Stimulated activated memory B cell treated with anti-CD40 and anti-IgM and Interleukin-4, amounts not matched to agents 10 μg/mL and 1 μg/mL and 100 μg/mL, for 72 hours (primary cell): ENCODE measurements at regions not wholly inside any gene's neighbourhood (a gene's known extent, or its start where the extent isn't known, plus 50 kb on each side); places are given as distances from the start of the nearest gene placed in this dataset.

Experiments
- ATAC-seq: fragments of 150-1000 bp; cut with Tn5 transposase; 2 replicates; pipeline ENCODE4 v1.10.0; 2021
- H3K27ac Mint-ChIP-seq: one replicate; pipeline ENCODE4 v1.8.0; 2022; ENCODE audit warnings: mild to moderate bottlenecking, mixed read lengths
- H3K27me3 Mint-ChIP-seq: one replicate; pipeline ENCODE4 v1.8.0; 2022; ENCODE audit warnings: mixed read lengths
- H3K36me3 Mint-ChIP-seq: one replicate; pipeline ENCODE4 v1.8.0; 2022; ENCODE audit warnings: mixed read lengths
- H3K4me1 Mint-ChIP-seq: one replicate; pipeline ENCODE4 v1.8.0; 2022; ENCODE audit warnings: mixed read lengths
- H3K4me3 Mint-ChIP-seq: one replicate; pipeline ENCODE4 v1.8.0; 2022; ENCODE audit warnings: mild to moderate bottlenecking, moderate library complexity, mixed read lengths
- H3K9me3 Mint-ChIP-seq: one replicate; pipeline ENCODE4 v1.8.0; 2022; ENCODE audit warnings: mixed read lengths

DNA sequence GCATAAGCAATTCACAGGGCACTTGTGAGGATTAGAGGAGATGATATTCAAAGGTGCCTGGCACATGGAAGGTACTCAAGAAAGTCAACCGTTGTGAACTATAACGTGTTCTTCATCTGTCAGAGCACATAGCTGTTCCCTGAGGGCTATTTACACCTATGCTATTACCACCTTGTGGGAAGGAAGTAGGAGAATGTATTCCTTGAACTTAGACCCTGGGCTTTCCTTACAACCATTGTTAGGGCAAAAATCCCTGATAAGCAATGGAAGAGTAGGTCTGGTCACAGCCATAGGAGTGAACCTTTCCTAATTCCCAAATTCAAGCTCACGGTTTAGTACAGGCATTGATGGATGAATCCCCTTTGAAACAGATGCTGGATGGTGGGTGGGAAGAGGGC, 188.6 kb downstream of the HAPSTR1 start:
- Mint-ChIP-seq H3K36me3 (no peaks in the 10 kb centered on the region), H3K27me3 (peaks cover 19% of the 10 kb centered on the region), H3K4me1 (no peaks in the 10 kb centered on the region), H3K4me3 (no peak overlapping the region), H3K27ac (no peak overlapping the region), H3K9me3 (no peaks in the 10 kb centered on the region)
- no peak for ATAC-seq

GRCh38 chr16:9286930-9287329, 195.5 kb downstream of the HAPSTR1 start:
- Mint-ChIP-seq H3K9me3 (no peaks in the 10 kb centered on the region), H3K4me3 (no peak overlapping the region), H3K27me3 (no peaks in the 10 kb centered on the region), H3K36me3 (no peaks in the 10 kb centered on the region), H3K4me1 (no peaks in the 10 kb centered on the region), H3K27ac (no peak overlapping the region)
- ATAC-seq = no peak

DNA sequence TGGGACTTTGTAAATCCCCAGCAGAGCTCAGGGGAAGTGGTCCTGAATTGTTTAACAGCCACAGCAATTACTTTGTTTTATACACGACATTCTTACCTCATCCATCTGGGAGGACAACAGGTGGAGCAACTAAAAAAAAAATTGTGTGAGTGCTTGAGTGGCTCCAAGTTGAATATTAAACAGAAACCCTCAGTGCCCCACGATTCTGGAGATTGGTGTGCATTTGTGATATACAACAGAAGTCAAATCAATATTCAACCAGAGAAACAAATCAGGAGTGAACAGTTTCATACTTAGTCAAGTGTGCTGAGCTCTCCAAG, 204.8 kb downstream of the HAPSTR1 start:
- Mint-ChIP-seq H3K4me1 (no peaks in the 10 kb centered on the region), H3K27ac (no peak overlapping the region), H3K4me3 (no peak overlapping the region), H3K36me3 (no peaks in the 10 kb centered on the region), H3K9me3 (no peaks in the 10 kb centered on the region), H3K27me3 (peaks cover 3% of the 10 kb centered on the region)
- ATAC-seq = no peak

GRCh38 chr16:9297437-9298113, 206.1 kb downstream of the HAPSTR1 start:
- Mint-ChIP-seq H3K27ac (no peak overlapping the region), H3K27me3 (peaks cover 10% of the 10 kb centered on the region), H3K4me3 (no peak overlapping the region), H3K4me1 (no peaks in the 10 kb centered on the region), H3K36me3 (no peaks in the 10 kb centered on the region), H3K9me3 (peaks cover 2% of the 10 kb centered on the region)
- ATAC-seq = no peak

GRCh38 chr16:9300252-9300651, 208.8 kb downstream of the HAPSTR1 start:
- no peaks in the 10 kb centered on the region for H3K36me3 Mint-ChIP-seq
- H3K4me3 Mint-ChIP-seq = no peak overlapping the region
- peaks cover 3% of the 10 kb centered on the region for H3K9me3 Mint-ChIP-seq
- no peak overlapping the region for H3K27ac Mint-ChIP-seq
- H3K4me1 Mint-ChIP-seq = no peaks in the 10 kb centered on the region
- ATAC-seq = no peak
- H3K27me3 Mint-ChIP-seq = peaks cover 20% of the 10 kb centered on the region

GRCh38 chr16:9302072-9302471, 210.6 kb downstream of the HAPSTR1 start:
- no peak for ATAC-seq
- no peak overlapping the region for H3K27ac Mint-ChIP-seq
- peaks cover 23% of the 10 kb centered on the region for H3K27me3 Mint-ChIP-seq
- peaks cover 3% of the 10 kb centered on the region for H3K9me3 Mint-ChIP-seq
- H3K4me3 Mint-ChIP-seq = no peak overlapping the region
- no peaks in the 10 kb centered on the region for H3K36me3 Mint-ChIP-seq
- H3K4me1 Mint-ChIP-seq = no peaks in the 10 kb centered on the region

DNA sequence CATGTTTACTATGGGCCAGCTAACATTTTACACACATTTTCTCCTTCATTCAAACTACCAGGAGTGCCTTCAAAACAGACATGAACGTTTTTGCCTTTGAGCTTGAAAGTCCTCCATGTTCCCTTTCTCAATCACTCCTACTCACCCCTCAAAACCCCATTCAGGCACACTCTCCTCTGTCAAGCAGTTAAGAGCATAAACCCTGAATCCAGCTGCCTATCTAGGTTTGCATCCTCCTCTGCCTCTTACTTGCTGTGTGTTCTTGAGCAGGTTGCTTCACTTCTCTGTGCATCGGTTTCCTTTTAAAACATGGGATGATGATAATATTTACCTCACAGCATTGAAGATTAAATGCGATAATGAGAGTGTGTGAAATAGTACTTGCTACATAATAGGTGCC, 215.3 kb downstream of the HAPSTR1 start:
- Mint-ChIP-seq H3K27me3 (peaks cover 25% of the 10 kb centered on the region), H3K4me3 (no peak overlapping the region)
- no peak for ATAC-seq

DNA sequence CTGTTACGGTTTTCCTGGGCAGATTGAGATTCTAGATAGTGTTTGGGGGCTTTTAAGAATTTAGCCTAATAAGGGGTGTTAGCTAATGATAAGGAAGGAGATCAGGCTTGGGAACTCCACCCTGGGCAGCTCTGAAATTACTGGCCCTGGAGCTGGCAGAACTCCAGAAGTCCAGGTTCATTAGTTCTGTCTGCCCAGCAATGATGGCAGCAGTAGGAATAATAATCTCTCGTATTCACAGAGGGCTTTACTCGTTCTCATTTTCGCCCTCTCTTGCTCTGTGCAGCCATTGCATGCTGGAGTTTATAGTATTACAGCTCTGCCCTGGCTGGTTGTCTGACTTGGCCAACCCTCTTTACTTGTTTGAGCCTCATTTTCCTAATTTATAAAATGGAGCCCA, 216.0 kb downstream of the HAPSTR1 start:
- no peaks in the 10 kb centered on the region for H3K4me1 Mint-ChIP-seq
- H3K27ac Mint-ChIP-seq = no peak overlapping the region
- H3K36me3 Mint-ChIP-seq = no peaks in the 10 kb centered on the region
- ATAC-seq = no peak
- H3K9me3 Mint-ChIP-seq = peaks cover 2% of the 10 kb centered on the region
- H3K27me3 Mint-ChIP-seq = peaks cover 22% of the 10 kb centered on the region
- H3K4me3 Mint-ChIP-seq = no peak overlapping the region

More for the DNA sequence above, 215.3 kb downstream of the HAPSTR1 start:
- no peak overlapping the region for H3K27ac Mint-ChIP-seq
- H3K9me3 Mint-ChIP-seq = peaks cover 3% of the 10 kb centered on the region
- no peaks in the 10 kb centered on the region for H3K36me3 Mint-ChIP-seq
- no peaks in the 10 kb centered on the region for H3K4me1 Mint-ChIP-seq

DNA sequence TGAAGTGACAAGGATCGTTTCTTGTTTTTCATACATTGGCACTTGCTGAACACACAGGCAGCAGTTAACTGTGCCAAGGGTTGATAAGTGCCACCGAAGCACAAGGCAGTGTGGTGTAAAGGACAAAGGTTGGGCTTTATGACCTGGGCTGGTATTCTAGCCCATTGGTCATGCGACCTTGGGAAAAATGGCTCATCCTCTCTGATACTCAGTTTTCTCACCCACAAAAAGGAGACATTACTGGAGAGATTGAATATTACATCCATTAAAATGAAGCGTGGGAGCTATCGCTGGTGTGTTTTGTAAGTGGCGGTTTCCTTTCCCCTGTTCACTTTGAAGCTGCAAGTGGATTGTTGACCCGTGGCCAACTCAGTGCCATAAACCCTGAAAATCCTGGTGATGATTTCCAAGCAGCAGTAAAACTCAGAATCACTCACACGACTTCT, 216.9 kb downstream of the HAPSTR1 start:
- Mint-ChIP-seq H3K9me3 (no peaks in the 10 kb centered on the region), H3K36me3 (no peaks in the 10 kb centered on the region), H3K4me3 (no peak overlapping the region), H3K4me1 (no peaks in the 10 kb centered on the region), H3K27ac (no peak overlapping the region), H3K27me3 (peaks cover 22% of the 10 kb centered on the region)
- no peak for ATAC-seq

- Mint-ChIP-seq H3K36me3 (no peaks in the 10 kb centered on the region), H3K9me3 (no peaks in the 10 kb centered on the region), H3K27ac (no peak overlapping the region), H3K27me3 (peaks cover 22% of the 10 kb centered on the region), H3K4me1 (no peaks in the 10 kb centered on the region), H3K4me3 (no peak overlapping the region)
- ATAC-seq = no peak
Observed at GRCh38 chr16:9308850-9309249, 217.4 kb downstream of the HAPSTR1 start.

- Mint-ChIP-seq H3K4me1 (no peaks in the 10 kb centered on the region), H3K9me3 (no peaks in the 10 kb centered on the region), H3K4me3 (no peak overlapping the region), H3K27ac (no peak overlapping the region), H3K36me3 (no peaks in the 10 kb centered on the region), H3K27me3 (peaks cover 17% of the 10 kb centered on the region)
- ATAC-seq = peak; percentile 41
Observed at GRCh38 chr16:9309844-9310243, 218.4 kb downstream of the HAPSTR1 start.

GRCh38 chr16:9311303-9311954, 220.0 kb downstream of the HAPSTR1 start:
- no peak for ATAC-seq
- Mint-ChIP-seq H3K4me3 (no peak overlapping the region), H3K9me3 (no peaks in the 10 kb centered on the region), H3K36me3 (no peaks in the 10 kb centered on the region), H3K27me3 (peaks cover 9% of the 10 kb centered on the region), H3K4me1 (no peaks in the 10 kb centered on the region), H3K27ac (no peak overlapping the region)

- Mint-ChIP-seq H3K27me3 (no peaks in the 10 kb centered on the region), H3K4me3 (no peak overlapping the region), H3K9me3 (peaks cover 6% of the 10 kb centered on the region), H3K36me3 (no peaks in the 10 kb centered on the region), H3K27ac (no peak overlapping the region), H3K4me1 (no peaks in the 10 kb centered on the region)
- no peak for ATAC-seq
Observed at GRCh38 chr16:9316008-9316407, 224.6 kb downstream of the HAPSTR1 start.

DNA sequence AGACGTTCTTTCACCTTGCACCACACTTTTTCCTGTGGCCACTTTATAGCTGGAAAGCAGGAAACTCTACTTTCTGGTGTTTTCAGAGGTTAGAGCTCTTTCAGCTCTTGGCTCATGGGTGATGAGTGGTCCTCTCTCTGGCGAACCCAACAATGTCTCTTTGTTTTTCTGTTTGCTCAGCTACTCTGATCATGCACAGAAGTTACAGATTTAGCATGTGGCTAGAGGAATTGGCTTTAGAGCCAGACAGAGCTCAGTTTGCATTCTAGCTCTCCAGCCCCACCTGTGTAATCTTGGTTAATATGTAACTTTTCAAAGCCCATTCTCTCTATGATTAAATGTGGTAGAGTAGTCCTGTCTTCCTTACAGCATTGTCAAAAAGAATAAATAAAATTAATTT, 225.2 kb downstream of the HAPSTR1 start:
- H3K4me3 Mint-ChIP-seq = no peak overlapping the region
- no peaks in the 10 kb centered on the region for H3K36me3 Mint-ChIP-seq
- ATAC-seq = no peak
- peaks cover 6% of the 10 kb centered on the region for H3K9me3 Mint-ChIP-seq
- no peaks in the 10 kb centered on the region for H3K4me1 Mint-ChIP-seq
- H3K27me3 Mint-ChIP-seq = no peaks in the 10 kb centered on the region
- no peak overlapping the region for H3K27ac Mint-ChIP-seq

DNA sequence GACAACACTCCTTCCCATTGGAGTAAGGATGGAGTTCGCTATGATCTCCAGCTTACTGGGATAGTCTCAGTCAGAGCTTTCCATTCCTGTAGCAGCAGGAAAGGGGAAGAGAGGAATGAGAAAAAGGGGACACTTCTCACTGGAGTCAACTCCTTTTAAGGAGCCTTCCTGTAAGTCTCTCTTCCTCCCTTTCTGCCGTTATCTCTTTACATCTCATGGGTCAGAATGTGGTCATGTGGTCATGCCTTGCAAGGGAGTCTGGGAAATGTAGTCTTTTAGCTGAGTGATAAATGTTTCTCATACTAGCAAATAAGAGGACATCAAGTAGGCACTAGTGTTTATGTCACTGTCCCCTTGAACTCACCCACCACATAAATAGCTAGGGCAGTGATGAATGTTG, 227.3 kb downstream of the HAPSTR1 start:
- Mint-ChIP-seq H3K36me3 (no peaks in the 10 kb centered on the region), H3K4me1 (no peaks in the 10 kb centered on the region), H3K4me3 (no peak overlapping the region), H3K27ac (no peak overlapping the region), H3K27me3 (no peaks in the 10 kb centered on the region), H3K9me3 (peaks cover 6% of the 10 kb centered on the region)
- no peak for ATAC-seq

DNA sequence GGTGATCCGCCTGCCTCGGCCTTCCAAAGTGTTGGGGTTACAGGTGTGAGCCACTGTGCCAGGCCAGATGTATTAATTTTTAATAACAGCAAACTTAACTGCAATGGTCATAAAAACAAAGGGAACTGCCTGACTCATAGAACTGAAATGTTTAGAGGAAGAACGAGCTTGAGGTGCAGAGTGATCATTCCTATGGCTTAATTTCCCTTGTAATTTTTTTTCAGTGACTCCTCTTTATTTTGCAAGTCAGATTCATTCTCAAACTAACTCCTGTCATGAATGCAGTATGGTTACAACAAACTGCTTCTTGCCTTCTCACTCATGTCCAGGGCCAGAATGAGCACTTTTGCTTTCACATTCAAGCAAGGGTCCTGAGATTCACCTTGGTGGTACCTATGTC, 231.3 kb downstream of the HAPSTR1 start:
- H3K9me3 Mint-ChIP-seq = peaks cover 10% of the 10 kb centered on the region
- no peak for ATAC-seq
- H3K4me1 Mint-ChIP-seq = no peaks in the 10 kb centered on the region
- no peaks in the 10 kb centered on the region for H3K36me3 Mint-ChIP-seq
- H3K27ac Mint-ChIP-seq = no peak overlapping the region
- H3K4me3 Mint-ChIP-seq = no peak overlapping the region
- peaks cover 8% of the 10 kb centered on the region for H3K27me3 Mint-ChIP-seq
